ENCODE measurements at regions not wholly inside any gene's neighbourhood (a gene's known extent, or its start where the extent isn't known, plus 50 kb on each side); places are given as distances from the start of the nearest gene placed in this dataset.

- H3K27me3 ChIP-seq (ENCODE audit: control insufficient read depth, insufficient read depth, low read length) = no peaks in the 10 kb centered on the region
- peak overlapping the region; percentile 75 for H3K27ac ChIP-seq
- no peaks in the 10 kb centered on the region for H3K9me3 ChIP-seq (ENCODE audit: control insufficient read depth, low read length)
- no peaks in the 10 kb centered on the region for H3K79me2 ChIP-seq
- no peak overlapping the region for H3K4me3 ChIP-seq (ENCODE audit: low read depth, low read length)
- no peaks in the 10 kb centered on the region for H3K36me3 ChIP-seq (ENCODE audit: control insufficient read depth, insufficient read depth, low read length)
- H2AFZ ChIP-seq = no peak overlapping the region
- peak overlapping the region; percentile 87 for H3K4me2 ChIP-seq (ENCODE audit: low read length)
- no peak overlapping the region for H3K9ac ChIP-seq
- TF ChIP-seq CTCF (IDR thresholded peaks at IDR 0.05) = no peak
- peaks cover 3% of the 10 kb centered on the region for H3K4me1 ChIP-seq
Observed at GRCh38 chr17:411421-412120, 59.0 kb upstream of the RPH3AL start.

GRCh38 chr17:410543-411401 lies 58.2 kb upstream of the RPH3AL start:
- peak overlapping the region; percentile 75 for H3K27ac ChIP-seq
- no peaks in the 10 kb centered on the region for H3K9me3 ChIP-seq (ENCODE audit: control insufficient read depth, low read length)
- peaks cover 3% of the 10 kb centered on the region for H3K4me1 ChIP-seq
- H3K4me2 ChIP-seq (ENCODE audit: low read length) = peak overlapping the region; percentile 87
- H3K36me3 ChIP-seq (ENCODE audit: control insufficient read depth, insufficient read depth, low read length) = no peaks in the 10 kb centered on the region
- peak overlapping the region; percentile 99 for H2AFZ ChIP-seq
- H3K79me2 ChIP-seq = no peaks in the 10 kb centered on the region
- H3K27me3 ChIP-seq (ENCODE audit: control insufficient read depth, insufficient read depth, low read length) = no peaks in the 10 kb centered on the region
- H3K9ac ChIP-seq = peak overlapping the region; percentile 80
- peak overlapping the region; percentile 83 for H3K4me3 ChIP-seq (ENCODE audit: low read depth, low read length)
- no peak for TF ChIP-seq CTCF (IDR thresholded peaks at IDR 0.05)

GRCh38 chr17:409848-410542 lies 57.4 kb upstream of the RPH3AL start:
- peak overlapping the region; percentile 80 for H3K9ac ChIP-seq
- H3K4me1 ChIP-seq = peaks cover 3% of the 10 kb centered on the region
- H3K9me3 ChIP-seq (ENCODE audit: control insufficient read depth, low read length) = no peaks in the 10 kb centered on the region

GRCh38 chr17:409308-409847 lies 56.8 kb upstream of the RPH3AL start:
- peak overlapping the region; percentile 38 for H3K4me3 ChIP-seq (ENCODE audit: low read depth, low read length)
- no peak overlapping the region for H3K9ac ChIP-seq
- peak overlapping the region; percentile 62 for H3K4me2 ChIP-seq (ENCODE audit: low read length)
- no peaks in the 10 kb centered on the region for H3K9me3 ChIP-seq (ENCODE audit: control insufficient read depth, low read length)
- H3K4me1 ChIP-seq = peaks cover 3% of the 10 kb centered on the region
- H3K27me3 ChIP-seq (ENCODE audit: control insufficient read depth, insufficient read depth, low read length) = no peaks in the 10 kb centered on the region
- peak overlapping the region; percentile 89 for H2AFZ ChIP-seq
- H3K27ac ChIP-seq = peak overlapping the region; percentile 42
- no peaks in the 10 kb centered on the region for H3K36me3 ChIP-seq (ENCODE audit: control insufficient read depth, insufficient read depth, low read length)
- no peaks in the 10 kb centered on the region for H3K79me2 ChIP-seq
- TF ChIP-seq CTCF (IDR thresholded peaks at IDR 0.05) = no peak

More at GRCh38 chr17:409848-410542, 57.4 kb upstream of the RPH3AL start:
- Histone ChIP-seq H3K27ac (peak overlapping the region; percentile 75), H3K79me2 (no peaks in the 10 kb centered on the region), H3K4me3 (ENCODE audit: low read depth, low read length) (peak overlapping the region; percentile 83), H3K36me3 (ENCODE audit: control insufficient read depth, insufficient read depth, low read length) (no peaks in the 10 kb centered on the region), H3K27me3 (ENCODE audit: control insufficient read depth, insufficient read depth, low read length) (no peaks in the 10 kb centered on the region), H3K4me2 (ENCODE audit: low read length) (peak overlapping the region; percentile 87), H2AFZ (peak overlapping the region; percentile 99)
- TF ChIP-seq CTCF (IDR thresholded peaks at IDR 0.05) = no peak

All from parathyroid adenoma (tissue), 2 donors.